WI38 (cell line): ENCODE measurements at regions not wholly inside any gene's neighbourhood (a gene's known extent, or its start where the extent isn't known, plus 50 kb on each side); places are given as distances from the start of the nearest gene placed in this dataset.
"Not testable (repeated sequence)": the region's sequence is repeated elsewhere in the genome, so short reads cannot be mapped to it uniquely, and the experiment has no call there.

ENCODE experiments used
- H3K4me3 ChIP-seq: 2 replicates; pipeline ENCODE4 v1.5.1; 2011; ENCODE audit warnings: low read depth, mild to moderate bottlenecking, control low read depth, low read length
- CTCF ChIP-seq: IDR thresholded peaks from 2 replicates; pipeline ENCODE4 v1.5.1; 2012; ENCODE audit warnings: low read depth, mild to moderate bottlenecking, control low read depth, low read length

DNA sequence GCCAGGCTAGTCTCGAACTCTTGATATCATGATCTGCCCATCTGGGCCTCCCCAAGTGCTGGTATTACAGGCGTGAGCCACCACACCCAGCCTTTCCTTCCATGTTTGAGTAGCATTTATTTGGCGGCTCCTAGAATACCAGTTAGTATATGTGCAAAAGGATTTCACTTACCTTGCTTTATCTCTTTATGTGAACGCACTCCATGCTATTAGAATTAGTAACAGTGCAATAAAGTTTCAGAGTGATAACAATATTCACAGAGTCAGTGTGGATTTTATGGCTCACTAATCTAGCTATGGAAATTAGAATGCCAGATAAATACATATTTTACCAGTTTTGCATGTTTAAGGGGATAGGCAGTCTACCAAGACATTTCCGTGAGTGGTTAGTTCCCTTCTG, 74.4 kb upstream of the NIPBL start:
- H3K4me3 ChIP-seq = no peak overlapping the region
- no peak for TF ChIP-seq CTCF

DNA sequence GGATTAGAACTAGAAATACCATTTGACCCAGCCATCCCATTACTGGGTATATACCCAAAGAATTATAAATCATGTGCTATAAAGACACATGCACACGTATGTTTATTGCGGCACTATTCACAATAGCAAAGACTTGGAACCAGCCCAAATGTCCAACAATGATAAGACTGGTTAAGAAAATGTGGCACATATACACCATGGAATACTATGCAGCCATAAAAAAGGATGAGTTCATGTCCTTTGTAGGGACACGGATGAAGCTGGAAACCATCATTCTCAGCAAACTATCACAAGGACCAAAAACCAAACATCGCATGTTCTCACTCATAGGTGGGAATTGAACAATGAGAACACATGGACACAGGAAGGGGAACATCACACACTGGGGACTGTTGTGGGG, 63.3 kb upstream of the NIPBL start:
- not testable (repeated sequence) for H3K4me3 ChIP-seq

GRCh38 chr5:36815871-36816270, 60.7 kb upstream of the NIPBL start:
- H3K4me3 ChIP-seq = no peak overlapping the region
- TF ChIP-seq CTCF = no peak

- H3K4me3 ChIP-seq = no peak overlapping the region
- TF ChIP-seq CTCF = no peak
Measured at GRCh38 chr5:36820900-36821299, 55.7 kb upstream of the NIPBL start.

GRCh38 chr5:36826694-36827093, 49.9 kb upstream of the NIPBL start:
- H3K4me3 ChIP-seq = no peak overlapping the region
- no peak for TF ChIP-seq CTCF
